A549 (cell line): ENCODE measurements at regions not wholly inside any gene's neighbourhood (a gene's known extent, or its start where the extent isn't known, plus 50 kb on each side); places are given as distances from the start of the nearest gene placed in this dataset.

Experiments used
- CHD2 ChIP-seq: fragments of 150-350 bp; IDR thresholded peaks from 2 replicates; pipeline ENCODE4 v1.6.1; 2014; ENCODE audit warnings: low read length; ENCODE audit not compliant: partially characterized antibody
- CTCF ChIP-seq: fragments of >200 bp; sonication (Bioruptor Twin); formaldehyde crosslinking; IDR thresholded peaks from 3 replicates; pipeline ENCODE4 v1.5.1; 2016
- HOXA7 ChIP-seq: fragments of 250-450 bp; sonication (Bioruptor Pico); IDR thresholded peaks from 2 replicates; pipeline ENCODE4 v1.5.0; 2020; ENCODE audit warnings: mild to moderate bottlenecking, moderate library complexity
- MAX ChIP-seq: IDR thresholded peaks from 2 replicates; pipeline ENCODE4 v1.6.1; 2012
- MAZ ChIP-seq: fragments of 150-350 bp; IDR thresholded peaks from 2 replicates; pipeline ENCODE4 v1.6.1; 2014; ENCODE audit warnings: antibody characterized with exemption, low read depth, low read length, borderline replicate concordance
- MYC ChIP-seq: IDR thresholded peaks from 2 replicates; pipeline ENCODE4 v1.6.1; 2012; ENCODE audit warnings: mild to moderate bottlenecking, inconsistent platforms, low read length, improper control_type of control experiment, borderline replicate concordance
- POLR2A ChIP-seq: IDR thresholded peaks from 2 replicates; pipeline ENCODE4 v1.6.1; 2012; ENCODE audit warnings: mild to moderate bottlenecking, low read length
- ZSCAN20 ChIP-seq: fragments of 250-450 bp; sonication (Bioruptor Pico); IDR thresholded peaks from 2 replicates; pipeline ENCODE4 v1.8.0; 2022; ENCODE audit warnings: mild to moderate bottlenecking, moderate library complexity

GRCh38 chr10:6739530-6740174, 159.6 kb upstream of the PRKCQ start:
- TF ChIP-seq ZSCAN20 (CRISPR knock-in tag) (no peak), MYC (no peak), CHD2 (no peak), CTCF (no peak), MAX (no peak), POLR2A (no peak), HOXA7 (CRISPR knock-in tag) (no peak), MAZ (no peak)
